Osteocyte (in vitro differentiated cells): ENCODE measurements at regions not wholly inside any gene's neighbourhood (a gene's known extent, or its start where the extent isn't known, plus 50 kb on each side); places are given as distances from the start of the nearest gene placed in this dataset.

Experiments used
- DNase-seq: peaks from one replicate; pipeline ENCODE4 v3.0.0; 2021; ENCODE audit warnings: mixed read lengths; ENCODE audit not compliant: unreplicated experiment; ENCODE audit errors: extremely low spot score
- H3K27ac Mint-ChIP-seq: one replicate; pipeline ENCODE4 v1.8.0; 2021; ENCODE audit warnings: mild to moderate bottlenecking, mixed read lengths; ENCODE audit not compliant: unreplicated experiment
- H3K27me3 Mint-ChIP-seq: one replicate; pipeline ENCODE4 v1.8.0; 2021; ENCODE audit warnings: mixed read lengths; ENCODE audit not compliant: unreplicated experiment
- H3K36me3 Mint-ChIP-seq: one replicate; pipeline ENCODE4 v1.8.0; 2021; ENCODE audit warnings: mixed read lengths; ENCODE audit not compliant: unreplicated experiment
- H3K4me1 Mint-ChIP-seq: one replicate; pipeline ENCODE4 v1.8.0; 2021; ENCODE audit warnings: mixed read lengths; ENCODE audit not compliant: unreplicated experiment
- H3K4me3 Mint-ChIP-seq: one replicate; pipeline ENCODE4 v1.8.0; 2021; ENCODE audit warnings: mild to moderate bottlenecking, moderate library complexity, mixed read lengths; ENCODE audit not compliant: unreplicated experiment
- H3K9me3 Mint-ChIP-seq: one replicate; pipeline ENCODE4 v1.8.0; 2021; ENCODE audit warnings: mixed read lengths; ENCODE audit not compliant: unreplicated experiment
- TF ChIP-seq, protein P1 (sequence below): fragments of 200-600 bp; sonication (generic); IDR thresholded peaks from 2 replicates; pipeline ENCODE4 v1.5.0; 2021; ENCODE audit warnings: antibody characterized with exemption, mild to moderate bottlenecking, moderate library complexity

DNA sequence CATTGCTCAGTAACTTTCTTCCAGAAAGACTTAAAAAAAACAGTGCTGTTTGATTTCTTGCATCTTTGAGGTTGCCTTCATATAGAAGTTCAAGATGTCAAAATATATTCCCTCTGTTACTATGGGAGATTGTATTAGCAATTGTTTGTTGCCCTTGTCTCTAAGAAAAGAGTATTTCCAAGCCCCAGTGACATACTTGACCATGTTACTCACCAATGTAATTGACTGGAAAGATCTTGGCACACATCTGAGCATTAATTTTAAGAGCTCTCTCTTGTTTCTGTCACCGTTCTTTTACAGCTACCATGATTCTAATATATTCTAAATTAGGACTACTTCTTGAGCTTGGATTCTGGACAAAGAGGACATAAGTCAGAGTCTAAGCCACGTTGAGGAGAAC lies 902.7 kb upstream of the EPHA5 start:
- no peaks in the 10 kb centered on the region for H3K27me3 Mint-ChIP-seq
- peaks cover 67% of the 10 kb centered on the region for H3K4me1 Mint-ChIP-seq
- H3K27ac Mint-ChIP-seq, result peak overlapping the region; percentile 82
- TF ChIP-seq, protein P1, sequence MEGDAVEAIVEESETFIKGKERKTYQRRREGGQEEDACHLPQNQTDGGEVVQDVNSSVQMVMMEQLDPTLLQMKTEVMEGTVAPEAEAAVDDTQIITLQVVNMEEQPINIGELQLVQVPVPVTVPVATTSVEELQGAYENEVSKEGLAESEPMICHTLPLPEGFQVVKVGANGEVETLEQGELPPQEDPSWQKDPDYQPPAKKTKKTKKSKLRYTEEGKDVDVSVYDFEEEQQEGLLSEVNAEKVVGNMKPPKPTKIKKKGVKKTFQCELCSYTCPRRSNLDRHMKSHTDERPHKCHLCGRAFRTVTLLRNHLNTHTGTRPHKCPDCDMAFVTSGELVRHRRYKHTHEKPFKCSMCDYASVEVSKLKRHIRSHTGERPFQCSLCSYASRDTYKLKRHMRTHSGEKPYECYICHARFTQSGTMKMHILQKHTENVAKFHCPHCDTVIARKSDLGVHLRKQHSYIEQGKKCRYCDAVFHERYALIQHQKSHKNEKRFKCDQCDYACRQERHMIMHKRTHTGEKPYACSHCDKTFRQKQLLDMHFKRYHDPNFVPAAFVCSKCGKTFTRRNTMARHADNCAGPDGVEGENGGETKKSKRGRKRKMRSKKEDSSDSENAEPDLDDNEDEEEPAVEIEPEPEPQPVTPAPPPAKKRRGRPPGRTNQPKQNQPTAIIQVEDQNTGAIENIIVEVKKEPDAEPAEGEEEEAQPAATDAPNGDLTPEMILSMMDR, result no peak
- peaks cover 7% of the 10 kb centered on the region for H3K36me3 Mint-ChIP-seq
- no peak overlapping the region for H3K4me3 Mint-ChIP-seq
- peaks cover 5% of the 10 kb centered on the region for H3K9me3 Mint-ChIP-seq
- no peak for DNase-seq

DNA sequence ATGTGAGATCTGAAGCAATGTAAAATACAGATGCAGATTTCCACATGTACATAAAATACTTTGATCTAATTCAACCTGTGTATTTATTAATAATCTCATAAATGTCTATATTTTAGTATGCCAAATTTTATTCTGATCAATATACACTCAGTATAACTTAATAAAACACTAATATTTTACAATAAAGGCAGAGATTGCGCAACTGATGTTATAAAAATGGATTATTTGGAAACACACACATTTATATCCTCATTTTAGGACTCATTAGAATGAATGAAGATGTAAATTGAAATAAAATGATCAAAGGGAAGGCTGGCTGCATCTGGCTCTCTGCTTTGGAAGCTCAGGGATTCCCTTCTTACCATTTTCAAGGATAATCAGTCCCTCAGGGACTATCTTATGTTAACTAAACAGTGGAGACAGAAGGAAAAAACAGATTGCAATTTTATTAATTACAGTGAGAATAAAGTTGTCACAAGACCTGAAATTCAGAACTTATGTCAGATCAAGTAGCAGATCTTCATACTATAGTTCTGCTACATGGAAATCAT lies 900.9 kb upstream of the EPHA5 start:
- Mint-ChIP-seq H3K4me3 (no peak overlapping the region), H3K4me1 (peaks cover 72% of the 10 kb centered on the region), H3K9me3 (peaks cover 5% of the 10 kb centered on the region), H3K36me3 (peaks cover 7% of the 10 kb centered on the region), H3K27ac (peak overlapping the region; percentile 58), H3K27me3 (no peaks in the 10 kb centered on the region)
- TF ChIP-seq, protein P1, result no peak
- DNase-seq, result no peak

DNA sequence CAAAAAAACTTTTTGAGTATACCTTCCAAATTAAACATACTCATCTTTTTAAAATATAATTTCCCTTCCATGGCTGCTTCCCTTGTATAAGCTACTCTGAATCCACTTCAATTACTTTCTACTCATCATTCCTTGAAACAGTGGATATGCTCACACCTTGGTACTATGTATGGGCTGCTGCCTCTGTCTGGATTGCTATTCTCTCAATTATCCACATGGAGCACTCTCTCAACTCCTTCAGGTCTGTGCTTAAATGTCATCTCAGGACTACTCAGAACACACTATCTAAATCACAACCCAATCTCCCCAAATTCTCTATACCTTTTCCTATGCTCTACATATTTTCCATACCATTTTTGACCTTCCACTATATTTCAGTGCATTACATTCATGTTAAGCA lies 898.9 kb upstream of the EPHA5 start:
- TF ChIP-seq, protein P1, result no peak
- peaks cover 70% of the 10 kb centered on the region for H3K4me1 Mint-ChIP-seq
- no peak for DNase-seq
- no peaks in the 10 kb centered on the region for H3K27me3 Mint-ChIP-seq
- peak overlapping the region; percentile 42 for H3K27ac Mint-ChIP-seq
- no peak overlapping the region for H3K4me3 Mint-ChIP-seq
- H3K9me3 Mint-ChIP-seq, result peaks cover 5% of the 10 kb centered on the region
- H3K36me3 Mint-ChIP-seq, result peaks cover 7% of the 10 kb centered on the region

DNA sequence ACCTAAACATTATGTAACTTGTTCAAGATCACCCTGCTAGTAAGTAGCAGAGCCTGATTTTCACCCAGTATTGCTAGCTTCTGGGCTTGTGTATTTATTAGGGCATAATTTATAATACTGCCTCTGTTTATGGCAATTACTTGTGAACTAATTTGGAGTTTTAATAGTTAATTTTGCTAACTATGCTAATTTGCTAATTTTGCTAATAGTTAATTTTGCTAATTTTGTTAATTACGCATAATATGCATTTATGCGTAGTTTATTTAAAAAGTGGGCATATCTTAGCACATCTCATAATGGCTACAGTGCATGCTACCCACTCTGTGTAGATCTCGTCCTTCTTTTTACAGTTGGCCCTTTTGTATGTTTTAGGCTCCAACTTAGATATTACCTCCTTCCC lies 898.1 kb upstream of the EPHA5 start:
- TF ChIP-seq, protein P1, result no peak
- peaks cover 7% of the 10 kb centered on the region for H3K36me3 Mint-ChIP-seq
- peaks cover 66% of the 10 kb centered on the region for H3K4me1 Mint-ChIP-seq
- H3K27me3 Mint-ChIP-seq, result no peaks in the 10 kb centered on the region
- H3K27ac Mint-ChIP-seq, result peak overlapping the region; percentile 63
- H3K9me3 Mint-ChIP-seq, result peaks cover 5% of the 10 kb centered on the region
- no peak overlapping the region for H3K4me3 Mint-ChIP-seq
- no peak for DNase-seq

DNA sequence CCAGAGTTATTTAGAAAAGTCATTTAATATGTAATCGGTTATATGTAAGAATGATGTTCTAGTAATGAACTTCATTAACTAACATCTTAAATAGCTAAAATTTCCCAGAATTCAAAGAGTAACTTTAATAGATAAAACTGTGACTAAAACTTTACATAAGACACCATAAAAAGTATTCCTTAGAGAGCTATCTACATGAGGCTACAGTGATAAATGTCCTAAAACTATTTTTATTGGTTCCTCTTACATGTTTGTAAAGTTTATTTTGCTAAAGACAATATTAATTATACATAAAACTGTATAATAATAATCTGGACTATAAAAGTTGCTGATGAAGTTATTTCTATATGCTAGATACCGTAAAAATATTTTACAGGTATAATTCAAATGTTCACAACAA lies 897.7 kb upstream of the EPHA5 start:
- no peak for DNase-seq
- Mint-ChIP-seq H3K36me3 (peaks cover 7% of the 10 kb centered on the region), H3K27me3 (no peaks in the 10 kb centered on the region), H3K4me3 (no peak overlapping the region), H3K4me1 (peaks cover 66% of the 10 kb centered on the region), H3K27ac (no peak overlapping the region), H3K9me3 (peaks cover 5% of the 10 kb centered on the region)
- TF ChIP-seq, protein P1, result no peak
